GM12892 (cell line): ENCODE measurements at regions not wholly inside any gene's neighbourhood (a gene's known extent, or its start where the extent isn't known, plus 50 kb on each side); places are given as distances from the start of the nearest gene placed in this dataset.

Source experiments
- POLR2A ChIP-seq: IDR thresholded peaks from 2 replicates; pipeline ENCODE4 v1.6.1; 2011; ENCODE audit warnings: low read depth, low read length, control low read depth
- POLR2AphosphoS5 ChIP-seq: IDR thresholded peaks from 2 replicates; pipeline ENCODE4 v1.6.1; 2011; ENCODE audit warnings: low read depth, low read length, control low read depth

GRCh38 chr21:25400427-25400826 is 206.9 kb downstream of the MRPL39 start:
- TF ChIP-seq POLR2AphosphoS5 (no peak), POLR2A (no peak)
